Body of pancreas (tissue), 4 donors: ENCODE measurements at regions not wholly inside any gene's neighbourhood (a gene's known extent, or its start where the extent isn't known, plus 50 kb on each side); places are given as distances from the start of the nearest gene placed in this dataset.

Source experiments
- CTCF ChIP-seq, 7 experiments: fragments of 450-650 bp in 4 of 7; fragments of 200-600 bp in 3 of 7; sonication (generic) in 3 of 7; IDR thresholded peaks; one replicate each; pipeline ENCODE4 v1.5.1; 2016 to 2019; ENCODE audit warnings: antibody characterized with exemption in 7 of 7
- POLR2A ChIP-seq, 3 donors: fragments of 450-650 bp; IDR thresholded peaks; one replicate each; pipeline ENCODE4 v1.6.1; 2016; ENCODE audit warnings: antibody characterized with exemption in 3 of 3, mild to moderate bottlenecking in 2 of 3

GRCh38 chr22:49476800-49477400 lies 350.8 kb downstream of the BRD1 start:
- no peak for TF ChIP-seq POLR2A (IDR thresholded peaks at IDR 0.05)
- TF ChIP-seq CTCF (IDR thresholded peaks at IDR 0.05), result no peak
